Kidney epithelial cell (primary cell): ENCODE measurements at regions not wholly inside any gene's neighbourhood (a gene's known extent, or its start where the extent isn't known, plus 50 kb on each side); places are given as distances from the start of the nearest gene placed in this dataset.

Experiments
- DNase-seq: peaks from one replicate; pipeline ENCODE4 v3.0.0-alpha.2; 2010; ENCODE audit warnings: low read depth
- H3K27me3 ChIP-seq: 2 replicates; pipeline ENCODE4 v1.6.0; 2011; ENCODE audit warnings: low read length; ENCODE audit not compliant: control insufficient read depth, insufficient read depth
- H3K36me3 ChIP-seq: 2 replicates; pipeline ENCODE4 v1.5.1; 2011; ENCODE audit warnings: low read length; ENCODE audit not compliant: control insufficient read depth, insufficient read depth
- H3K4me3 ChIP-seq: 2 replicates; pipeline ENCODE4 v1.5.1; 2011; ENCODE audit warnings: low read depth, mild to moderate bottlenecking, control low read depth, low read length
- TF ChIP-seq, protein P1 (sequence below): IDR thresholded peaks from 2 replicates; pipeline ENCODE4 v1.5.1; 2011; ENCODE audit warnings: mild to moderate bottlenecking, moderate library complexity, low read length, control low read depth, inconsistent platforms; ENCODE audit not compliant: insufficient read depth, poor library complexity, severe bottlenecking

DNA sequence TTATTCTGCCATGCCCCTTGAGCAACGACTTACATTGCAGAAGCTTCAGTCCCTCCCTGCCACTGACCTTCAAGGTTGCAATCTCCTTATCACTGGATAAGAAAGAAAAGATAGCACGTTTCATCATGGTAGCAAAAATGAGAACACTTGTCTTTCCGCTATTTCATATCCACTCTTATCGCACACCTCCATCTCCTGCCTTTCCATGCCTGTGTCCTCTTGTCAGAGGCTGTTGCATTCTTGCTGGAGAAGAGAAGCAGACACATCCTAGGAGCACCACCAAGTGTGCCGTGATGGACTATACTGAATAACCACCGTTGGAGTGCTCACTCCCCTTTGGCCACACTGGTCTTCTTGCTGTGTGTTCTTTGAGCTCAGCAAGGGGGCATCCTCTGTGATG lies 230.6 kb upstream of the IRX3 start:
- no peak for DNase-seq
- Histone ChIP-seq H3K36me3 (no peaks in the 10 kb centered on the region), H3K4me3 (no peak overlapping the region), H3K27me3 (no peaks in the 10 kb centered on the region)
- TF ChIP-seq, protein P1, sequence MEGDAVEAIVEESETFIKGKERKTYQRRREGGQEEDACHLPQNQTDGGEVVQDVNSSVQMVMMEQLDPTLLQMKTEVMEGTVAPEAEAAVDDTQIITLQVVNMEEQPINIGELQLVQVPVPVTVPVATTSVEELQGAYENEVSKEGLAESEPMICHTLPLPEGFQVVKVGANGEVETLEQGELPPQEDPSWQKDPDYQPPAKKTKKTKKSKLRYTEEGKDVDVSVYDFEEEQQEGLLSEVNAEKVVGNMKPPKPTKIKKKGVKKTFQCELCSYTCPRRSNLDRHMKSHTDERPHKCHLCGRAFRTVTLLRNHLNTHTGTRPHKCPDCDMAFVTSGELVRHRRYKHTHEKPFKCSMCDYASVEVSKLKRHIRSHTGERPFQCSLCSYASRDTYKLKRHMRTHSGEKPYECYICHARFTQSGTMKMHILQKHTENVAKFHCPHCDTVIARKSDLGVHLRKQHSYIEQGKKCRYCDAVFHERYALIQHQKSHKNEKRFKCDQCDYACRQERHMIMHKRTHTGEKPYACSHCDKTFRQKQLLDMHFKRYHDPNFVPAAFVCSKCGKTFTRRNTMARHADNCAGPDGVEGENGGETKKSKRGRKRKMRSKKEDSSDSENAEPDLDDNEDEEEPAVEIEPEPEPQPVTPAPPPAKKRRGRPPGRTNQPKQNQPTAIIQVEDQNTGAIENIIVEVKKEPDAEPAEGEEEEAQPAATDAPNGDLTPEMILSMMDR = no peak

- TF ChIP-seq, protein P1 = no peak
- no peak overlapping the region for H3K4me3 ChIP-seq
- H3K36me3 ChIP-seq = no peaks in the 10 kb centered on the region
- H3K27me3 ChIP-seq = peaks cover 2% of the 10 kb centered on the region
- DNase-seq = no peak
These were observed 225.9 kb upstream of the IRX3 start for GRCh38 chr16:54512467-54512995.

DNA sequence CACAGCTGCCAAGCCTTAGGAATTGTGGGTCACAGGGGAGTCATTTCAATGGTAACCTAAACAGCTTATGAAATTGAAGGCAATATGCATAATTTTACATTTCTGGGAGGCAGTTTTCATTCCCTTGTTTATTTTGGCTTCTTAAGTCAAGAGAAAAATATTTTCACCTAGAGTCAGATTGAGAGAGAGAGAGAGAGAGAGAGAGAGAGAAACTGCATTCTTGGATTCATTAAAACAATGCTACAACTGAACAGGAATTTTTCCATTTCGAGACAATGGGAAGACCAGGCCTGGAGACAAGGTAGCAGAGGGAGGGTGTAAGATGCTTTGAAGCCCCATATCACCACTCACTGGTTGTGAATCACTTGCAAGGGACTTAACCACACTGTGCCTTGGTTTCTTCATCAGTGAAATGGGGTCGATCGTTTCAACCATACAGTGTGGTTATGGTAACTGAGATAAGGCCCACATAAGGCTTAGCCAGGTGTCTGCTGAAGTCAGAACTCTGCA lies 224.7 kb upstream of the IRX3 start:
- no peak for DNase-seq
- TF ChIP-seq, protein P1 = no peak
- Histone ChIP-seq H3K4me3 (no peak overlapping the region), H3K36me3 (no peaks in the 10 kb centered on the region), H3K27me3 (peaks cover 2% of the 10 kb centered on the region)

DNA sequence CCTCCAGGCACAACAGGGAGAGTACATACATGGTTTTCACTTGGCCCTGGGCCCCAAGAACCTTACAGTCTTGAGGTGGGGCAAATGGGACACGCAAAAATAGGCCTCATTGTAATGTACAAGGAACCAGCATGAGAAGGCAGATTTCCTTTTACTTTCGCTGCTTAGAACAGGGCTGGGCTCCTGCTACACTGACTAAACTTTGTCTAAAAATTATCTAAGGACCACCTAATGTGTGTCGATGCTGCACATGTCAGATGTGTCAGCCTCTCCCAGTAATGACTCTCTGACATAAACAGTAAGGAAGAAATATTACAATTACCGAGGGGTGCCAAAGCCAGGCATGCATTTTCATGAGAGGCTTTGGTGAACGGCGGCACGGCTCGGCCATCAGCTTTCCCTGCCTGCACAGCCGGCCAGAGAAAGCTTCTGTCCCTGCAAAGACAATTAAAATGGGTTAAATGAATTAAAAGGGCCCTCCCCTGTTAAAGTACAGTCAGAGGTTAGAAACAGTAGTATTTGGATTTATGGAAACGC lies 224.2 kb upstream of the IRX3 start:
- H3K4me3 ChIP-seq = no peak overlapping the region
- TF ChIP-seq, protein P1 = no peak

DNA sequence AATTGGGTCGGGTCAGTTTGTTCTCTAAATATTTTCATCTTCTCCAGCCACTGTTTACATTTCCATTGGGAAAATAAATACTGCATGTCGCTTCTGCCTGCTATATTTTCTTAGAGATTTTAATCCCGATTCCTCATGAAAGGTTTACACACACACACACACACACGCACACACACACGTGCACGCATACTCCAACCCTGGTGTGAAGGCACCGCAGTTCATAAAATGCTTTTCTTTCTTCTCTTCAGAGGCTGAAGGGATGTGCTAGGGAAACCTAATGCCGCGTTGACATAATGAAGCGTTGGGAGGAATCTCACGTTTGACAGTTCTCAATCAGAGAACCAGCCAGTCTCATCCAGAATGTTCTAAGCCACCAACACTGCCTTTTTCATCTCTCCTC lies 222.9 kb upstream of the IRX3 start:
- Histone ChIP-seq H3K27me3 (peaks cover 2% of the 10 kb centered on the region), H3K36me3 (no peaks in the 10 kb centered on the region), H3K4me3 (no peak overlapping the region)
- TF ChIP-seq, protein P1 = no peak
- DNase-seq = no peak

More for the DNA sequence above, 224.2 kb upstream of the IRX3 start:
- no peak for DNase-seq
- H3K36me3 ChIP-seq = no peaks in the 10 kb centered on the region
- peaks cover 2% of the 10 kb centered on the region for H3K27me3 ChIP-seq

DNA sequence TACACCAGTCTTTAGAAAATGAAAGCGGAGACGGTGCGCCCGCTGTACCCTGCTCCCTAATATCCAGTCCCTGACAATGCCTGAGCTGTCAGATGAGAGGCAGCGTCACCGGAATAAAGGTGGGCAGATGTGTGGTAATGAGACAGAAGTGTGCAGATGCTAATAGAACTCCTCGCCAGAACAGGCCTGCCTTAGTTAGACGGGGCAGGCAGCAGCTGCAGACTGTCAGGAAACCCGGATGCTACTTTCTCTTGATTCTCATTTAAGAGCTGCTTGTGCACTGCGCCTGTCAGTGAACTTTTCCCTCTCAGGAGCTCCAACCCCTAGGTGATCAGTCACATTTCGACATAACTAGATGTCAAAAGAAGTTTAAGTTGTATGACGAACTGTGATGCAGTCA lies 221.8 kb upstream of the IRX3 start:
- no peak for DNase-seq
- Histone ChIP-seq H3K36me3 (no peaks in the 10 kb centered on the region), H3K4me3 (no peak overlapping the region), H3K27me3 (peaks cover 2% of the 10 kb centered on the region)
- TF ChIP-seq, protein P1 = no peak
